Keratinocyte (primary cell): ENCODE measurements at regions not wholly inside any gene's neighbourhood (a gene's known extent, or its start where the extent isn't known, plus 50 kb on each side); places are given as distances from the start of the nearest gene placed in this dataset.

Experiments
- DNase-seq: peaks from one replicate; pipeline ENCODE4 v3.0.0-alpha.2; 2011; ENCODE audit warnings: low read depth, missing footprints, low spot score
- FAIRE-seq: peaks from 2 replicates; lab custom pipeline; 2011; peaks lifted over from hg19 to GRCh38; lab: Jason Lieb, UNC
- H2AFZ ChIP-seq: 2 replicates; pipeline ENCODE4 v1.6.0; 2012; ENCODE audit warnings: low read length, control low read depth, inconsistent platforms; ENCODE audit not compliant: control insufficient read depth
- H3K27ac ChIP-seq: 2 replicates; pipeline ENCODE4 v1.5.1; 2011; ENCODE audit warnings: low read length; ENCODE audit not compliant: control insufficient read depth, insufficient read depth
- H3K27me3 ChIP-seq: 3 replicates; pipeline ENCODE4 v1.6.0; 2011; ENCODE audit warnings: low read length; ENCODE audit not compliant: control insufficient read depth, insufficient read depth; ENCODE audit errors: extremely low read depth
- H3K36me3 ChIP-seq, 2 experiments: 2 replicates in 1 of 2; 3 replicates in 1 of 2; pipeline ENCODE4 v1.5.1; 2011; ENCODE audit warnings: low read length in 2 of 2, mild to moderate bottlenecking in 1 of 2; ENCODE audit not compliant: control insufficient read depth in 2 of 2, insufficient read depth in 2 of 2; ENCODE audit errors: extremely low read depth in 1 of 2
- H3K4me1 ChIP-seq: 3 replicates; pipeline ENCODE4 v1.5.1; 2011; ENCODE audit warnings: low read length; ENCODE audit not compliant: control insufficient read depth, insufficient read depth; ENCODE audit errors: extremely low read depth
- H3K4me2 ChIP-seq: 3 replicates; pipeline ENCODE4 v1.6.0; 2011; ENCODE audit warnings: low read depth, low read length; ENCODE audit not compliant: control insufficient read depth, insufficient read depth; ENCODE audit errors: extremely low read depth
- H3K4me3 ChIP-seq, 3 experiments: fragments of 200-600 bp in 1 of 3; sonication (generic) in 1 of 3; 2 replicates in 2 of 3; 3 replicates in 1 of 3; pipeline ENCODE4 v1.5.1; 2011 to 2016; ENCODE audit warnings: low read length in 3 of 3, mild to moderate bottlenecking in 3 of 3, control low read depth in 2 of 3, inconsistent platforms in 1 of 3, low read depth in 1 of 3, mixed read lengths in 1 of 3, mixed run types in 1 of 3, moderate library complexity in 1 of 3; ENCODE audit not compliant: control insufficient read depth in 2 of 3, insufficient read depth in 2 of 3; ENCODE audit errors: extremely low read depth in 1 of 3
- H3K79me2 ChIP-seq: 2 replicates; pipeline ENCODE4 v1.6.0; 2012; ENCODE audit warnings: low read length; ENCODE audit not compliant: control insufficient read depth, insufficient read depth
- H3K9ac ChIP-seq: 3 replicates; pipeline ENCODE4 v1.6.0; 2011; ENCODE audit warnings: low read length; ENCODE audit not compliant: control insufficient read depth, insufficient read depth; ENCODE audit errors: extremely low read depth
- H3K9me1 ChIP-seq: 3 replicates; pipeline ENCODE4 v1.6.0; 2011; ENCODE audit warnings: low read length; ENCODE audit not compliant: control insufficient read depth, insufficient read depth; ENCODE audit errors: extremely low read depth
- H3K9me3 ChIP-seq: 2 replicates; pipeline ENCODE4 v1.5.1; 2012; ENCODE audit warnings: low read depth, low read length; ENCODE audit not compliant: control insufficient read depth
- H4K20me1 ChIP-seq: 3 replicates; pipeline ENCODE4 v1.6.0; 2011; ENCODE audit warnings: low read length; ENCODE audit not compliant: control insufficient read depth, insufficient read depth; ENCODE audit errors: extremely low read depth
- CTCF ChIP-seq, 3 experiments: IDR thresholded peaks in 1 of 3; conservative IDR thresholded peaks in 1 of 3; optimal IDR thresholded peaks in 1 of 3; 2 replicates in 2 of 3; 3 replicates in 1 of 3; pipeline versions ENCODE3 to v1.5.1; 2011; ENCODE audit warnings: low read length in 3 of 3, mild to moderate bottlenecking in 3 of 3, moderate library complexity in 2 of 3, control low read depth in 1 of 3, inconsistent platforms in 1 of 3; ENCODE audit not compliant: insufficient read depth in 2 of 3; ENCODE audit errors: extremely low read depth in 1 of 3
- EZH2 ChIP-seq: IDR thresholded peaks from one replicate; pipeline ENCODE4 v1.6.1; 2012; ENCODE audit warnings: inconsistent platforms, mild to moderate bottlenecking, low read length, moderate library complexity
- dilution Hi-C: fragments of 300-500 bp; cut with MboI; formaldehyde crosslinking; loops from one replicate; pipeline ENCODE4 v1.7.0; 2020; ENCODE audit warnings: low sequenced_read_pairs; ENCODE audit not compliant: extremely low pct_ligation_motif_present

- H3K36me3 ChIP-seq, result no peaks in the 10 kb centered on the region
- no peaks in the 10 kb centered on the region for H3K79me2 ChIP-seq
- TF ChIP-seq CTCF (optimal IDR thresholded peaks at IDR 0.05 in 1 of 3, IDR thresholded peaks at IDR 0.05 in 1 of 3, conservative IDR thresholded peaks at IDR 0.05 in 1 of 3; ENCODE audit: extremely low read depth in 1 of 3, insufficient read depth in 2 of 3, low read length in 3 of 3) (no peak), EZH2 (no peak)
- FAIRE-seq, result no peak
- no peak overlapping the region for H3K9ac ChIP-seq
- no peaks in the 10 kb centered on the region for H3K4me1 ChIP-seq
- no peak overlapping the region for H2AFZ ChIP-seq
- no peak overlapping the region for H3K27ac ChIP-seq
- no peak overlapping the region for H3K4me3 ChIP-seq
- no peak for DNase-seq
- no peaks in the 10 kb centered on the region for H3K9me1 ChIP-seq
- no peaks in the 10 kb centered on the region for H3K9me3 ChIP-seq
- dilution Hi-C loops, result no loop called here
- no peaks in the 10 kb centered on the region for H4K20me1 ChIP-seq
- no peaks in the 10 kb centered on the region for H3K27me3 ChIP-seq
- no peak overlapping the region for H3K4me2 ChIP-seq
These were observed 506.1 kb upstream of the KIRREL3 start for GRCh38 chr11:127506647-127507046.

- Histone ChIP-seq H3K4me3 (no peak overlapping the region), H3K9ac (no peak overlapping the region), H3K9me3 (no peaks in the 10 kb centered on the region), H3K27ac (no peak overlapping the region), H3K27me3 (no peaks in the 10 kb centered on the region), H2AFZ (no peak overlapping the region), H4K20me1 (no peaks in the 10 kb centered on the region), H3K36me3 (no peaks in the 10 kb centered on the region), H3K4me2 (no peak overlapping the region), H3K4me1 (no peaks in the 10 kb centered on the region), H3K79me2 (no peaks in the 10 kb centered on the region), H3K9me1 (no peaks in the 10 kb centered on the region)
- DNase-seq (no peak), FAIRE-seq (no peak)
- dilution Hi-C loops, result no loop called here
- TF ChIP-seq EZH2 (no peak), CTCF (optimal IDR thresholded peaks at IDR 0.05 in 1 of 3, IDR thresholded peaks at IDR 0.05 in 1 of 3, conservative IDR thresholded peaks at IDR 0.05 in 1 of 3; ENCODE audit: extremely low read depth in 1 of 3, insufficient read depth in 2 of 3, low read length in 3 of 3) (no peak)
These were observed 505.6 kb upstream of the KIRREL3 start for GRCh38 chr11:127506126-127506525.
